ENCODE measurements at regions not wholly inside any gene's neighbourhood (a gene's known extent, or its start where the extent isn't known, plus 50 kb on each side); places are given as distances from the start of the nearest gene placed in this dataset.
A peak's percentile ranks its signal among the peaks of the same experiment; 100 is the strongest.
"Not testable (repeated sequence)": the region's sequence is repeated elsewhere in the genome, so short reads cannot be mapped to it uniquely, and the experiment has no call there.

GRCh38 chr9:31490551-31491106 is 893.8 kb upstream of the ACO1 start:
- no peak for DNase-seq

- DNase-seq = no peak
Observed at GRCh38 chr9:31492229-31492628, 892.2 kb upstream of the ACO1 start.

- DNase-seq = no peak
Observed at GRCh38 chr9:31500422-31500821, 884.0 kb upstream of the ACO1 start.

- DNase-seq = no peak
Observed at GRCh38 chr9:31519011-31519410, 865.4 kb upstream of the ACO1 start.

- DNase-seq = no peak
Observed at GRCh38 chr9:31519424-31519823, 865.0 kb upstream of the ACO1 start.

GRCh38 chr9:31519826-31520225 is 864.6 kb upstream of the ACO1 start:
- DNase-seq = no peak

GRCh38 chr9:31520301-31521085 is 864.0 kb upstream of the ACO1 start:
- DNase-seq = no peak

GRCh38 chr9:31535651-31536050 is 848.8 kb upstream of the ACO1 start:
- no peak for DNase-seq

- no peak for DNase-seq
Observed at GRCh38 chr9:31536471-31536870, 848.0 kb upstream of the ACO1 start.

GRCh38 chr9:31541721-31542281 is 842.6 kb upstream of the ACO1 start:
- DNase-seq = peak; percentile 28

GRCh38 chr9:31542384-31543055 is 841.9 kb upstream of the ACO1 start:
- peak; percentile 28 for DNase-seq

- DNase-seq = no peak
Observed at GRCh38 chr9:31554941-31555340, 829.5 kb upstream of the ACO1 start.

- DNase-seq = no peak
Observed at GRCh38 chr9:31556667-31557463, 827.6 kb upstream of the ACO1 start.

GRCh38 chr9:31572190-31572589 is 812.3 kb upstream of the ACO1 start:
- DNase-seq = not testable (repeated sequence)

- no peak for DNase-seq
Observed at GRCh38 chr9:31573561-31573960, 810.9 kb upstream of the ACO1 start.

- no peak for DNase-seq
Observed at GRCh38 chr9:31574006-31574765, 810.3 kb upstream of the ACO1 start.

GRCh38 chr9:31582071-31582470 is 802.4 kb upstream of the ACO1 start:
- DNase-seq = no peak

GRCh38 chr9:31582561-31582960 is 801.9 kb upstream of the ACO1 start:
- no peak for DNase-seq

GRCh38 chr9:31585158-31585557 is 799.3 kb upstream of the ACO1 start:
- no peak for DNase-seq

GRCh38 chr9:31587146-31587545 is 797.3 kb upstream of the ACO1 start:
- no peak for DNase-seq

GRCh38 chr9:31588006-31588405 is 796.4 kb upstream of the ACO1 start:
- DNase-seq = no peak

GRCh38 chr9:31588756-31589155 is 795.7 kb upstream of the ACO1 start:
- no peak for DNase-seq
